Liver (tissue), 8 donors: ENCODE measurements at regions not wholly inside any gene's neighbourhood (a gene's known extent, or its start where the extent isn't known, plus 50 kb on each side); places are given as distances from the start of the nearest gene placed in this dataset.

Experiments
- DNase-seq: peaks from one replicate; pipeline ENCODE4 v3.0.0-alpha.2; 2017; ENCODE audit warnings: low spot score
- H3K27ac ChIP-seq, 2 donors: one replicate each; pipeline ENCODE4 v1.7.0; 2013; ENCODE audit warnings: inconsistent platforms in 2 of 2, low read length in 2 of 2, control low read depth in 1 of 2, low read depth in 1 of 2, mild to moderate bottlenecking in 1 of 2
- H3K27me3 ChIP-seq, 4 donors: one replicate each; pipeline versions ENCODE4 v1.6.1 to v1.7.0; 2013; ENCODE audit warnings: low read length in 3 of 4, inconsistent platforms in 1 of 4, mild to moderate bottlenecking in 1 of 4, moderate library complexity in 1 of 4; ENCODE audit not compliant: control insufficient read depth in 4 of 4, insufficient read depth in 4 of 4
- H3K36me3 ChIP-seq, 4 donors: one replicate each; pipeline versions ENCODE4 v1.6.1 to v1.7.0; 2013; ENCODE audit warnings: low read length in 3 of 4, mild to moderate bottlenecking in 3 of 4, low read depth in 1 of 4, moderate library complexity in 1 of 4; ENCODE audit not compliant: control insufficient read depth in 4 of 4, insufficient read depth in 3 of 4
- H3K4me1 ChIP-seq, 4 donors: one replicate each; pipeline versions ENCODE4 v1.6.1 to v1.7.0; 2013; ENCODE audit warnings: low read length in 3 of 4, mild to moderate bottlenecking in 3 of 4, moderate library complexity in 1 of 4; ENCODE audit not compliant: control insufficient read depth in 4 of 4, insufficient read depth in 4 of 4
- H3K4me3 ChIP-seq, 3 donors: one replicate each; pipeline versions ENCODE4 v1.6.1 to v1.7.0; 2013; ENCODE audit warnings: low read length in 3 of 3, control low read depth in 1 of 3, low read depth in 1 of 3, mild to moderate bottlenecking in 1 of 3
- H3K9ac ChIP-seq, 2 donors: one replicate each; pipeline ENCODE4 v1.7.0; 2013; ENCODE audit warnings: low read length in 2 of 2, mild to moderate bottlenecking in 2 of 2, moderate library complexity in 2 of 2, control low read depth in 1 of 2, low read depth in 1 of 2
- H3K9me3 ChIP-seq, 4 donors: one replicate each; pipeline versions ENCODE4 v1.6.1 to v1.7.0; 2013; ENCODE audit warnings: low read length in 3 of 4; ENCODE audit not compliant: control insufficient read depth in 4 of 4
- EGR1 ChIP-seq, 2 donors: IDR thresholded peaks; 2 replicates each; pipeline ENCODE4 v1.6.1; 2016 to 2018; ENCODE audit warnings: antibody characterized with exemption in 2 of 2, low read depth in 2 of 2
- FOXA1 ChIP-seq: IDR thresholded peaks from 2 replicates; pipeline ENCODE4 v1.6.1; 2016; ENCODE audit warnings: antibody characterized with exemption
- FOXA2 ChIP-seq: IDR thresholded peaks from 2 replicates; pipeline ENCODE4 v1.6.1; 2016; ENCODE audit warnings: antibody characterized with exemption
- GABPA ChIP-seq, 2 donors: IDR thresholded peaks in 1 of 2; conservative IDR thresholded peaks in 1 of 2; 2 replicates each; pipeline ENCODE4 v1.6.1; 2016; ENCODE audit warnings: antibody characterized with exemption in 2 of 2, mild to moderate bottlenecking in 1 of 2, moderate library complexity in 1 of 2
- HNF4A ChIP-seq, 2 donors: conservative IDR thresholded peaks; 2 replicates each; pipeline ENCODE4 v1.6.1; 2016; ENCODE audit warnings: antibody characterized with exemption in 2 of 2, mild to moderate bottlenecking in 2 of 2
- HNF4G ChIP-seq: IDR thresholded peaks from 2 replicates; pipeline ENCODE4 v1.6.1; 2016; ENCODE audit warnings: antibody characterized with exemption
- JUND ChIP-seq, 2 donors: IDR thresholded peaks; 2 replicates each; pipeline ENCODE4 v1.6.1; 2016; ENCODE audit warnings: antibody characterized with exemption in 2 of 2
- NR2F2 ChIP-seq: IDR thresholded peaks from 2 replicates; pipeline ENCODE4 v1.6.1; 2016; ENCODE audit warnings: antibody characterized with exemption
- RAD21 ChIP-seq, 2 donors: IDR thresholded peaks; 2 replicates each; pipeline ENCODE4 v1.6.1; 2016; ENCODE audit warnings: antibody characterized with exemption in 2 of 2, mild to moderate bottlenecking in 2 of 2
- RXRA ChIP-seq, 2 donors: IDR thresholded peaks; 2 replicates each; pipeline ENCODE4 v1.6.1; 2017 to 2018; ENCODE audit warnings: antibody characterized with exemption in 2 of 2, mild to moderate bottlenecking in 1 of 2
- TAF1 ChIP-seq: conservative IDR thresholded peaks from 2 replicates; pipeline ENCODE4 v1.6.1; 2016; ENCODE audit warnings: antibody characterized with exemption, mild to moderate bottlenecking
- YY1 ChIP-seq: IDR thresholded peaks from 2 replicates; pipeline ENCODE4 v1.6.1; 2016; ENCODE audit warnings: antibody characterized with exemption, mild to moderate bottlenecking
- WGBS: extraction: QIAGEN DNeasy Blood & Tissue Kit; methylation state at CpG from one replicate; pipeline ENCODE4 v1.1.7; 2013; 5-methylcytosine and 5-hydroxymethylcytosine counted together
- TF ChIP-seq, protein P1 (sequence below): fragments of 150-350 bp; IDR thresholded peaks from 2 replicates; pipeline ENCODE4 v1.5.1; 2017; ENCODE audit warnings: improper control_type of control experiment, low read depth, low read length; ENCODE audit not compliant: missing input control
- TF ChIP-seq, protein P2 (sequence below): IDR thresholded peaks from 2 replicates; pipeline ENCODE4 v1.6.1; 2016; ENCODE audit warnings: antibody characterized with exemption
- TF ChIP-seq, protein P3 (sequence below): IDR thresholded peaks from 2 replicates; pipeline ENCODE4 v1.6.1; 2016; ENCODE audit warnings: antibody characterized with exemption
- TF ChIP-seq, protein P4 (sequence below): IDR thresholded peaks from 2 replicates; pipeline ENCODE4 v1.6.1; 2016; ENCODE audit warnings: antibody characterized with exemption
- donor health status: healthy.
- donor health status: healthy.
- donor health status: healthy.
- donor health status: healthy.
- donor health status: healthy.

DNA sequence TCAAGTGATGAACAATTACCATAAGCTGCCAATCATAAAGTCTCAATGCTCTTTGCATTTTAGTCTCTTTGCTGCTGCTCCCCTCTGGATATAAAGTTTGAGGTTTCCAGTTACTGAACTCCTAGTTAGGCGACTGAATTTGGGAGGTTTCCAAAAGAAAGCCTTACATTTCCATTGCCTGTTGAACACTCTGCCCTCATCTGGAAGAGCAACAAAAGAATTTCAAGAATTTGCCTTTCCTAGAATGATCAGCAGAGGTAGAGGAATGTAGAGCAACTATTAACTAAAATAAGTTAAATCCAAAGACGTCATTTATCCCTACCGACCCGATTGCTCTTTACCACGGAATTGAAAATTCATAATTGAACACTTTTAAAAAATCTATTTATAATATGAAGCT lies 53.4 kb upstream of the PRICKLE2 start (continued):
- TF ChIP-seq RAD21 (IDR thresholded peaks at IDR 0.05) (no peak), RXRA (IDR thresholded peaks at IDR 0.05) (no peak), HNF4A (conservative IDR thresholded peaks at IDR 0.05) (no peak), HNF4G (no peak), NR2F2 (no peak)
- TF ChIP-seq, protein P1, sequence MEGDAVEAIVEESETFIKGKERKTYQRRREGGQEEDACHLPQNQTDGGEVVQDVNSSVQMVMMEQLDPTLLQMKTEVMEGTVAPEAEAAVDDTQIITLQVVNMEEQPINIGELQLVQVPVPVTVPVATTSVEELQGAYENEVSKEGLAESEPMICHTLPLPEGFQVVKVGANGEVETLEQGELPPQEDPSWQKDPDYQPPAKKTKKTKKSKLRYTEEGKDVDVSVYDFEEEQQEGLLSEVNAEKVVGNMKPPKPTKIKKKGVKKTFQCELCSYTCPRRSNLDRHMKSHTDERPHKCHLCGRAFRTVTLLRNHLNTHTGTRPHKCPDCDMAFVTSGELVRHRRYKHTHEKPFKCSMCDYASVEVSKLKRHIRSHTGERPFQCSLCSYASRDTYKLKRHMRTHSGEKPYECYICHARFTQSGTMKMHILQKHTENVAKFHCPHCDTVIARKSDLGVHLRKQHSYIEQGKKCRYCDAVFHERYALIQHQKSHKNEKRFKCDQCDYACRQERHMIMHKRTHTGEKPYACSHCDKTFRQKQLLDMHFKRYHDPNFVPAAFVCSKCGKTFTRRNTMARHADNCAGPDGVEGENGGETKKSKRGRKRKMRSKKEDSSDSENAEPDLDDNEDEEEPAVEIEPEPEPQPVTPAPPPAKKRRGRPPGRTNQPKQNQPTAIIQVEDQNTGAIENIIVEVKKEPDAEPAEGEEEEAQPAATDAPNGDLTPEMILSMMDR = no peak
- TF ChIP-seq, protein P2, sequence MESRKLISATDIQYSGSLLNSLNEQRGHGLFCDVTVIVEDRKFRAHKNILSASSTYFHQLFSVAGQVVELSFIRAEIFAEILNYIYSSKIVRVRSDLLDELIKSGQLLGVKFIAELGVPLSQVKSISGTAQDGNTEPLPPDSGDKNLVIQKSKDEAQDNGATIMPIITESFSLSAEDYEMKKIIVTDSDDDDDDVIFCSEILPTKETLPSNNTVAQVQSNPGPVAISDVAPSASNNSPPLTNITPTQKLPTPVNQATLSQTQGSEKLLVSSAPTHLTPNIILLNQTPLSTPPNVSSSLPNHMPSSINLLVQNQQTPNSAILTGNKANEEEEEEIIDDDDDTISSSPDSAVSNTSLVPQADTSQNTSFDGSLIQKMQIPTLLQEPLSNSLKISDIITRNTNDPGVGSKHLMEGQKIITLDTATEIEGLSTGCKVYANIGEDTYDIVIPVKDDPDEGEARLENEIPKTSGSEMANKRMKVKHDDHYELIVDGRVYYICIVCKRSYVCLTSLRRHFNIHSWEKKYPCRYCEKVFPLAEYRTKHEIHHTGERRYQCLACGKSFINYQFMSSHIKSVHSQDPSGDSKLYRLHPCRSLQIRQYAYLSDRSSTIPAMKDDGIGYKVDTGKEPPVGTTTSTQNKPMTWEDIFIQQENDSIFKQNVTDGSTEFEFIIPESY = no peak
- TF ChIP-seq, protein P3, sequence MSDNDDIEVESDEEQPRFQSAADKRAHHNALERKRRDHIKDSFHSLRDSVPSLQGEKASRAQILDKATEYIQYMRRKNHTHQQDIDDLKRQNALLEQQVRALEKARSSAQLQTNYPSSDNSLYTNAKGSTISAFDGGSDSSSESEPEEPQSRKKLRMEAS = no peak

DNA sequence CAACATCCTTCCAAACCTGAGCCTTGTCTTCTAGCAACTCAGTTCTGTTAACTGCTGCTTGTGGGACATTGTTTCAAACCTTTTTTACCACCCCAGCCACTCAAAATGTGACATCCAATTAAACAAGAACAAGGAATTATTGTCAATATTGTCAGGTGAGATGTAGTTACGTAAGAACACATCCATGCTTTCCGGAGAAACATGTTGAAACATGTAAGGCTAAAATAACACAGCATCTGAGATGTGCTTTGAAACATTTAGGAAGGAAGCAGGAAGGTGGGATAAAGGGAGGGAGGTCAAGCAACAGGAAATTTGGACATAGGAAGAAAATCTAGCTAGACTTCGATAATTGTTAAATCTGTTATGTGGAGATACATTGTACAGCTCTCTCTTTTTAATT lies 50.9 kb upstream of the PRICKLE2 start:
- Histone ChIP-seq H3K9ac (no peak overlapping the region), H3K4me3 (no peak overlapping the region), H3K27me3 (no peaks in the 10 kb centered on the region), H3K9me3 (no peaks in the 10 kb centered on the region), H3K4me1 (no peaks in the 10 kb centered on the region), H3K36me3 (no peaks in the 10 kb centered on the region), H3K27ac (no peak overlapping the region)
- no peak for DNase-seq
- 74% methylated on average over 3 of the region's 3 CpGs for WGBS
- TF ChIP-seq TAF1 (no peak), HNF4G (no peak), FOXA2 (no peak), FOXA1 (no peak), YY1 (no peak), GABPA (IDR thresholded peaks at IDR 0.05 in 1 of 2, conservative IDR thresholded peaks at IDR 0.05 in 1 of 2) (no peak), JUND (IDR thresholded peaks at IDR 0.05) (no peak), NR2F2 (no peak), EGR1 (IDR thresholded peaks at IDR 0.05; ENCODE audit: low read depth in 2 of 2) (no peak), HNF4A (conservative IDR thresholded peaks at IDR 0.05) (no peak)
- TF ChIP-seq, protein P4, sequence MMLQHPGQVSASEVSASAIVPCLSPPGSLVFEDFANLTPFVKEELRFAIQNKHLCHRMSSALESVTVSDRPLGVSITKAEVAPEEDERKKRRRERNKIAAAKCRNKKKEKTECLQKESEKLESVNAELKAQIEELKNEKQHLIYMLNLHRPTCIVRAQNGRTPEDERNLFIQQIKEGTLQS = no peak
- TF ChIP-seq, protein P2 = no peak
- TF ChIP-seq, protein P1 = no peak
